HepG2 (cell line): ENCODE measurements at regions not wholly inside any gene's neighbourhood (a gene's known extent, or its start where the extent isn't known, plus 50 kb on each side); places are given as distances from the start of the nearest gene placed in this dataset.

Experiments
- AGO2 ChIP-seq: fragments of 200-400 bp; formaldehyde crosslinking; optimal IDR thresholded peaks from 2 replicates; pipeline ENCODE3; 2017; ENCODE audit warnings: mild to moderate bottlenecking, low read depth, low read length, moderate library complexity
- ELF1 ChIP-seq: sonication (generic); formaldehyde crosslinking; IDR thresholded peaks from 2 replicates; pipeline ENCODE4 v1.4.0; 2020; ENCODE audit warnings: missing genetic modification reagents
- GATAD1 ChIP-seq: IDR thresholded peaks from 2 replicates; pipeline ENCODE4 v1.6.1; 2016; ENCODE audit warnings: missing genetic modification reagents, missing compliant biosample characterization
- POLR2A ChIP-seq, 2 experiments: IDR thresholded peaks; 2 replicates each; pipeline ENCODE4 v1.6.1; 2011; ENCODE audit warnings: low read depth in 2 of 2, low read length in 2 of 2, mild to moderate bottlenecking in 1 of 2, moderate library complexity in 1 of 2; ENCODE audit not compliant: insufficient read depth in 1 of 2
- ZFP62 ChIP-seq: sonication (generic); formaldehyde crosslinking; IDR thresholded peaks from 2 replicates; pipeline ENCODE4 v1.4.0; 2020; ENCODE audit warnings: missing genetic modification reagents
- ZNF780A ChIP-seq: sonication (generic); formaldehyde crosslinking; IDR thresholded peaks from 2 replicates; pipeline ENCODE4 v1.8.0; 2022; ENCODE audit warnings: mild to moderate bottlenecking, missing genetic modification reagents, moderate library complexity
- ZZZ3 ChIP-seq: sonication (generic); formaldehyde crosslinking; IDR thresholded peaks from 2 replicates; pipeline ENCODE4 v1.4.0; 2020; ENCODE audit warnings: missing genetic modification reagents, mild to moderate bottlenecking, borderline replicate concordance

DNA sequence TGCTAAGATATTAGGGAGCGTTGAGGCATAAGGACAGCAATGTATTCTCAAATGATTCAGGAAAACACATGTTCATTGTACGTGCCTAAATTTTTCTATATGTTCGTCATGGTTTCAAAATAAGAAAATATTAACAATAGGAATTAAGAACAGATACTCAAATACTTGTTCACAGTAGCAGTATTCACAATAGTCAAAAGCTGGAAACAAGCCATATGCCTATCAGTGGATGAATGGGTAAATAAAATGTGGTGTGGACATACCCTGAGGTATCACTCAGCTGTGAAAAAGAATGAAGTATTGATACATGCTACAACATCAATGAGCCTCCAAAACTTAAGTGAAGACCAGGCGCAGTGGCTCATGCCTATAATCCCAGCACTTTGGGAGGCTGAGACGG lies 84.7 kb upstream of the PTER start:
- TF ChIP-seq AGO2 (no peak), ZFP62 (CRISPR knock-in tag) (no peak), POLR2A (IDR thresholded peaks at IDR 0.05; ENCODE audit: insufficient read depth in 1 of 2, low read depth in 2 of 2, low read length in 2 of 2) (no peak), GATAD1 (CRISPR knock-in tag) (no peak), ELF1 (CRISPR knock-in tag) (no peak), ZNF780A (CRISPR knock-in tag) (no peak), ZZZ3 (CRISPR knock-in tag) (no peak)
